ENCODE measurements at regions not wholly inside any gene's neighbourhood (a gene's known extent, or its start where the extent isn't known, plus 50 kb on each side); places are given as distances from the start of the nearest gene placed in this dataset.

GRCh38 chr1:19591482-19592091, 52.5 kb upstream of the NBL1 start:
- no CpG with 5 or more reads among the region's 5 CpGs for WGBS (ENCODE audit: insufficient coverage, insufficient read length)
- no peak for DNase-seq (ENCODE audit: low read depth, low spot score)
- no peak overlapping the region for H3K27ac ChIP-seq (ENCODE audit: low read length)
- H3K9me3 ChIP-seq (ENCODE audit: control insufficient read depth, insufficient read depth, low read length): no peaks in the 10 kb centered on the region
- no peaks in the 10 kb centered on the region for H3K27me3 ChIP-seq (ENCODE audit: control insufficient read depth, insufficient read depth, low read length)
- H3K4me3 ChIP-seq (ENCODE audit: low read length): no peak overlapping the region
- no peaks in the 10 kb centered on the region; the same call in 1 of the 2 replicates for H3K4me1 ChIP-seq (ENCODE audit: control insufficient read depth, insufficient read depth, low read length)
- H3K36me3 ChIP-seq (ENCODE audit: control insufficient read depth, insufficient read depth, low read length): no peaks in the 10 kb centered on the region

GRCh38 chr1:19585507-19585906, 58.6 kb upstream of the NBL1 start:
- H3K4me1 ChIP-seq (ENCODE audit: control insufficient read depth, insufficient read depth, low read length): no peaks in the 10 kb centered on the region
- 100% methylated on average over 1 of the region's 1 CpG for WGBS (ENCODE audit: insufficient coverage, insufficient read length)
- no peak for DNase-seq (ENCODE audit: low read depth, low spot score)
- no peaks in the 10 kb centered on the region for H3K9me3 ChIP-seq (ENCODE audit: control insufficient read depth, insufficient read depth, low read length)
- no peaks in the 10 kb centered on the region for H3K36me3 ChIP-seq (ENCODE audit: control insufficient read depth, insufficient read depth, low read length)
- H3K4me3 ChIP-seq (ENCODE audit: low read length): no peak overlapping the region
- no peaks in the 10 kb centered on the region for H3K27me3 ChIP-seq (ENCODE audit: control insufficient read depth, insufficient read depth, low read length)
- no peak overlapping the region for H3K27ac ChIP-seq (ENCODE audit: low read length)

GRCh38 chr1:19582318-19582717, 61.8 kb upstream of the NBL1 start:
- Histone ChIP-seq H3K27ac (ENCODE audit: low read length) (no peak overlapping the region), H3K4me1 (ENCODE audit: control insufficient read depth, insufficient read depth, low read length) (no peaks in the 10 kb centered on the region), H3K4me3 (ENCODE audit: low read length) (no peak overlapping the region), H3K27me3 (ENCODE audit: control insufficient read depth, insufficient read depth, low read length) (no peaks in the 10 kb centered on the region), H3K9me3 (ENCODE audit: control insufficient read depth, insufficient read depth, low read length) (no peaks in the 10 kb centered on the region), H3K36me3 (ENCODE audit: control insufficient read depth, insufficient read depth, low read length) (no peaks in the 10 kb centered on the region)
- no CpG with 5 or more reads among the region's 4 CpGs for WGBS (ENCODE audit: insufficient coverage, insufficient read length)
- DNase-seq (ENCODE audit: low read depth, low spot score): peak; percentile 66

GRCh38 chr1:19581381-19581780, 62.7 kb upstream of the NBL1 start:
- no peaks in the 10 kb centered on the region for H3K9me3 ChIP-seq (ENCODE audit: control insufficient read depth, insufficient read depth, low read length)
- H3K36me3 ChIP-seq (ENCODE audit: control insufficient read depth, insufficient read depth, low read length): no peaks in the 10 kb centered on the region
- WGBS (ENCODE audit: insufficient coverage, insufficient read length): no CpG with 5 or more reads among the region's 7 CpGs
- H3K4me3 ChIP-seq (ENCODE audit: low read length): no peak overlapping the region
- no peaks in the 10 kb centered on the region for H3K4me1 ChIP-seq (ENCODE audit: control insufficient read depth, insufficient read depth, low read length)
- DNase-seq (ENCODE audit: low read depth, low spot score): no peak
- H3K27ac ChIP-seq (ENCODE audit: low read length): no peak overlapping the region
- H3K27me3 ChIP-seq (ENCODE audit: control insufficient read depth, insufficient read depth, low read length): no peaks in the 10 kb centered on the region

GRCh38 chr1:19577561-19577960, 66.5 kb upstream of the NBL1 start:
- Histone ChIP-seq H3K36me3 (ENCODE audit: control insufficient read depth, insufficient read depth, low read length) (no peaks in the 10 kb centered on the region), H3K4me3 (ENCODE audit: low read length) (no peak overlapping the region), H3K4me1 (ENCODE audit: control insufficient read depth, insufficient read depth, low read length) (no peaks in the 10 kb centered on the region), H3K27me3 (ENCODE audit: control insufficient read depth, insufficient read depth, low read length) (no peaks in the 10 kb centered on the region), H3K27ac (ENCODE audit: low read length) (no peak overlapping the region), H3K9me3 (ENCODE audit: control insufficient read depth, insufficient read depth, low read length) (no peaks in the 10 kb centered on the region)
- no peak for DNase-seq (ENCODE audit: low read depth, low spot score)
- WGBS (ENCODE audit: insufficient coverage, insufficient read length): no CpG with 5 or more reads among the region's 3 CpGs

- Histone ChIP-seq H3K36me3 (ENCODE audit: control insufficient read depth, insufficient read depth, low read length) (no peaks in the 10 kb centered on the region), H3K9me3 (ENCODE audit: control insufficient read depth, insufficient read depth, low read length) (no peaks in the 10 kb centered on the region), H3K27me3 (ENCODE audit: control insufficient read depth, insufficient read depth, low read length) (no peaks in the 10 kb centered on the region), H3K4me1 (ENCODE audit: control insufficient read depth, insufficient read depth, low read length) (no peaks in the 10 kb centered on the region), H3K4me3 (ENCODE audit: low read length) (no peak overlapping the region), H3K27ac (ENCODE audit: low read length) (no peak overlapping the region)
- DNase-seq (ENCODE audit: low read depth, low spot score): no peak
- WGBS (ENCODE audit: insufficient coverage, insufficient read length): no CpG with 5 or more reads among the region's 5 CpGs
These were observed 67.1 kb upstream of the NBL1 start for GRCh38 chr1:19577036-19577435.

GRCh38 chr1:19569786-19570185, 74.3 kb upstream of the NBL1 start:
- H3K27ac ChIP-seq (ENCODE audit: low read length): no peak overlapping the region
- no CpG with 5 or more reads among the region's 3 CpGs for WGBS (ENCODE audit: insufficient coverage, insufficient read length)
- no peaks in the 10 kb centered on the region for H3K36me3 ChIP-seq (ENCODE audit: control insufficient read depth, insufficient read depth, low read length)
- no peak overlapping the region for H3K4me3 ChIP-seq (ENCODE audit: low read length)
- no peak for DNase-seq (ENCODE audit: low read depth, low spot score)
- H3K9me3 ChIP-seq (ENCODE audit: control insufficient read depth, insufficient read depth, low read length): no peaks in the 10 kb centered on the region
- no peaks in the 10 kb centered on the region for H3K27me3 ChIP-seq (ENCODE audit: control insufficient read depth, insufficient read depth, low read length)
- no peaks in the 10 kb centered on the region for H3K4me1 ChIP-seq (ENCODE audit: control insufficient read depth, insufficient read depth, low read length)

GRCh38 chr1:19567041-19567440, 77.1 kb upstream of the NBL1 start:
- Histone ChIP-seq H3K27ac (ENCODE audit: low read length) (no peak overlapping the region), H3K4me1 (ENCODE audit: control insufficient read depth, insufficient read depth, low read length) (no peaks in the 10 kb centered on the region), H3K36me3 (ENCODE audit: control insufficient read depth, insufficient read depth, low read length) (no peaks in the 10 kb centered on the region), H3K27me3 (ENCODE audit: control insufficient read depth, insufficient read depth, low read length) (no peaks in the 10 kb centered on the region), H3K9me3 (ENCODE audit: control insufficient read depth, insufficient read depth, low read length) (no peaks in the 10 kb centered on the region), H3K4me3 (ENCODE audit: low read length) (no peak overlapping the region)
- no peak for DNase-seq (ENCODE audit: low read depth, low spot score)
- no CpG with 5 or more reads among the region's 4 CpGs for WGBS (ENCODE audit: insufficient coverage, insufficient read length)

GRCh38 chr1:19564366-19564765, 79.0 kb upstream of the CAPZB start:
- no CpG with 5 or more reads among the region's 5 CpGs for WGBS (ENCODE audit: insufficient coverage, insufficient read length)
- H3K4me3 ChIP-seq (ENCODE audit: low read length): no peak overlapping the region
- H3K4me1 ChIP-seq (ENCODE audit: control insufficient read depth, insufficient read depth, low read length): no peaks in the 10 kb centered on the region
- DNase-seq (ENCODE audit: low read depth, low spot score): no peak
- no peaks in the 10 kb centered on the region for H3K9me3 ChIP-seq (ENCODE audit: control insufficient read depth, insufficient read depth, low read length)
- no peaks in the 10 kb centered on the region for H3K36me3 ChIP-seq (ENCODE audit: control insufficient read depth, insufficient read depth, low read length)
- no peaks in the 10 kb centered on the region for H3K27me3 ChIP-seq (ENCODE audit: control insufficient read depth, insufficient read depth, low read length)
- no peak overlapping the region for H3K27ac ChIP-seq (ENCODE audit: low read length)

GRCh38 chr1:19563324-19564097, 78.2 kb upstream of the CAPZB start:
- Histone ChIP-seq H3K4me1 (ENCODE audit: control insufficient read depth, insufficient read depth, low read length) (no peaks in the 10 kb centered on the region), H3K9me3 (ENCODE audit: control insufficient read depth, insufficient read depth, low read length) (no peaks in the 10 kb centered on the region), H3K27me3 (ENCODE audit: control insufficient read depth, insufficient read depth, low read length) (no peaks in the 10 kb centered on the region), H3K36me3 (ENCODE audit: control insufficient read depth, insufficient read depth, low read length) (no peaks in the 10 kb centered on the region), H3K27ac (ENCODE audit: low read length) (no peak overlapping the region), H3K4me3 (ENCODE audit: low read length) (no peak overlapping the region)
- DNase-seq (ENCODE audit: low read depth, low spot score): no peak
- no CpG with 5 or more reads among the region's 15 CpGs for WGBS (ENCODE audit: insufficient coverage, insufficient read length)

- H3K9me3 ChIP-seq (ENCODE audit: control insufficient read depth, insufficient read depth, low read length): no peaks in the 10 kb centered on the region
These were observed 77.5 kb upstream of the CAPZB start for GRCh38 chr1:19562847-19563246.

More at GRCh38 chr1:19562847-19563246, 77.5 kb upstream of the CAPZB start:
- DNase-seq (ENCODE audit: low read depth, low spot score): no peak
- Histone ChIP-seq H3K4me3 (ENCODE audit: low read length) (no peak overlapping the region), H3K36me3 (ENCODE audit: control insufficient read depth, insufficient read depth, low read length) (no peaks in the 10 kb centered on the region), H3K27me3 (ENCODE audit: control insufficient read depth, insufficient read depth, low read length) (no peaks in the 10 kb centered on the region), H3K4me1 (ENCODE audit: control insufficient read depth, insufficient read depth, low read length) (no peaks in the 10 kb centered on the region), H3K27ac (ENCODE audit: low read length) (no peak overlapping the region)
- WGBS (ENCODE audit: insufficient coverage, insufficient read length): no CpG with 5 or more reads among the region's 2 CpGs
